A549 (cell line): ENCODE measurements at regions not wholly inside any gene's neighbourhood (a gene's known extent, or its start where the extent isn't known, plus 50 kb on each side); places are given as distances from the start of the nearest gene placed in this dataset.

ENCODE experiments used
- ATAC-seq, 2 experiments: fragments of 200-7000 bp in 1 of 2; fragments of >200 bp in 1 of 2; cut with Nextera tagmentation in 1 of 2; cut with Tn5 transposase in 1 of 2; 3 replicates each; pipeline versions ENCODE4 v1.8.0 to v1.9.1; 2018 to 2020; ENCODE audit warnings: mild to moderate bottlenecking in 1 of 2, moderate library complexity in 1 of 2
- CTCF ChIA-PET: fragments of 300-600 bp; sonication (Branson Sonifier 250); formaldehyde crosslinking; extraction: SDS; loops from one replicate; lab custom pipeline; 2021; ENCODE audit warnings: antibody characterized with exemption, inconsistent platforms; lab: Yijun Ruan, JAX
- POLR2A ChIA-PET: fragments of 350-600 bp; formaldehyde crosslinking; extraction: SDS; loops from one replicate; lab custom pipeline; 2021; ENCODE audit warnings: antibody characterized with exemption, inconsistent platforms; lab: Yijun Ruan, JAX
- DNase-seq, 2 experiments: peaks; one replicate each; pipeline versions ENCODE4 v3.0.0 to v3.0.0-alpha.2; 2011 to 2016; ENCODE audit warnings: low read depth in 1 of 2, low spot score in 1 of 2
- FAIRE-seq: peaks from 2 replicates; lab custom pipeline; 2011; peaks lifted over from hg19 to GRCh38; lab: Jason Lieb, UNC
- H3K27ac ChIP-seq, 2 experiments: fragments of >200 bp; sonication (Bioruptor Twin); formaldehyde crosslinking; 3 replicates each; pipeline ENCODE4 v1.5.1; 2016 to 2017
- H3K4me1 ChIP-seq: fragments of >200 bp; sonication (Bioruptor Twin); formaldehyde crosslinking; 3 replicates; pipeline ENCODE4 v1.6.1; 2016
- H3K4me2 ChIP-seq: fragments of >200 bp; sonication (Bioruptor Twin); formaldehyde crosslinking; 3 replicates; pipeline ENCODE4 v1.6.1; 2016
- H3K4me3 ChIP-seq: fragments of >200 bp; sonication (Bioruptor Twin); formaldehyde crosslinking; 3 replicates; pipeline ENCODE4 v1.5.1; 2016
- H3K9me3 ChIP-seq: fragments of >200 bp; sonication (Bioruptor Twin); formaldehyde crosslinking; 3 replicates; pipeline ENCODE4 v1.6.1; 2016
- BCL3 ChIP-seq: fragments of >200 bp; sonication (Bioruptor Twin); formaldehyde crosslinking; IDR thresholded peaks from 3 replicates; pipeline ENCODE4 v1.6.1; 2016
- BHLHE40 ChIP-seq: IDR thresholded peaks from 2 replicates; pipeline ENCODE4 v1.6.1; 2012; ENCODE audit warnings: low read depth, low read length, inconsistent platforms
- CBX2 ChIP-seq: fragments of 200-600 bp; sonication (generic); IDR thresholded peaks from 2 replicates; pipeline ENCODE4 v1.6.1; 2016; ENCODE audit warnings: low read depth, mild to moderate bottlenecking, borderline replicate concordance
- CHD2 ChIP-seq: fragments of 150-350 bp; IDR thresholded peaks from 2 replicates; pipeline ENCODE4 v1.6.1; 2014; ENCODE audit warnings: low read length; ENCODE audit not compliant: partially characterized antibody
- ELK1 ChIP-seq: fragments of 150-350 bp; IDR thresholded peaks from 2 replicates; pipeline ENCODE4 v1.6.1; 2014; ENCODE audit warnings: low read depth, mild to moderate bottlenecking, low read length
- EP300 ChIP-seq, 2 experiments: fragments of >200 bp; sonication (Bioruptor Twin); formaldehyde crosslinking; IDR thresholded peaks; 2 replicates in 1 of 2; 3 replicates in 1 of 2; pipeline ENCODE4 v1.6.1; 2016 to 2017
- HOXA7 ChIP-seq: fragments of 250-450 bp; sonication (Bioruptor Pico); IDR thresholded peaks from 2 replicates; pipeline ENCODE4 v1.5.0; 2020; ENCODE audit warnings: mild to moderate bottlenecking, moderate library complexity
- JUN ChIP-seq, 2 experiments: fragments of >200 bp; sonication (Bioruptor Twin); formaldehyde crosslinking; IDR thresholded peaks; 2 replicates in 1 of 2; 3 replicates in 1 of 2; pipeline ENCODE4 v1.6.1; 2016 to 2017
- KDM1A ChIP-seq: fragments of 200-600 bp; sonication (generic); IDR thresholded peaks from 2 replicates; pipeline ENCODE4 v1.6.1; 2016; ENCODE audit warnings: low read depth, mild to moderate bottlenecking
- MAFK ChIP-seq: fragments of 450-650 bp; IDR thresholded peaks from 2 replicates; pipeline ENCODE4 v1.6.1; 2014; ENCODE audit not compliant: partially characterized antibody
- MAZ ChIP-seq: fragments of 150-350 bp; IDR thresholded peaks from 2 replicates; pipeline ENCODE4 v1.6.1; 2014; ENCODE audit warnings: antibody characterized with exemption, low read depth, low read length, borderline replicate concordance
- MYC ChIP-seq: IDR thresholded peaks from 2 replicates; pipeline ENCODE4 v1.6.1; 2012; ENCODE audit warnings: mild to moderate bottlenecking, inconsistent platforms, low read length, improper control_type of control experiment, borderline replicate concordance
- NR3C1 ChIP-seq: fragments of >200 bp; sonication (Bioruptor Twin); formaldehyde crosslinking; IDR thresholded peaks from 3 replicates; pipeline ENCODE4 v1.6.1; 2017
- PBX3 ChIP-seq: IDR thresholded peaks from 2 replicates; pipeline ENCODE4 v1.6.1; 2012
- PHF8 ChIP-seq: fragments of 200-600 bp; sonication (generic); IDR thresholded peaks from 2 replicates; pipeline ENCODE4 v1.6.1; 2016; ENCODE audit warnings: low read depth, mild to moderate bottlenecking, antibody characterized with exemption, moderate library complexity, borderline replicate concordance
- RFX5 ChIP-seq: fragments of 450-650 bp; IDR thresholded peaks from 2 replicates; pipeline ENCODE4 v1.7.1; 2014; ENCODE audit warnings: antibody characterized with exemption, mild to moderate bottlenecking, moderate library complexity
- TFCP2L1 ChIP-seq: fragments of 250-450 bp; sonication (Bioruptor Pico); IDR thresholded peaks from 2 replicates; pipeline ENCODE4 v1.5.0; 2021; ENCODE audit warnings: mild to moderate bottlenecking
- TP53 ChIP-seq: fragments of 250-450 bp; sonication (Bioruptor Pico); IDR thresholded peaks from 2 replicates; pipeline ENCODE4 v1.5.0; 2021; ENCODE audit warnings: mild to moderate bottlenecking, moderate library complexity
- ZNF302 ChIP-seq: fragments of 250-450 bp; sonication (Bioruptor Pico); IDR thresholded peaks from 2 replicates; pipeline ENCODE4 v1.9.0; 2021; ENCODE audit warnings: inconsistent platforms, mild to moderate bottlenecking, moderate library complexity
- WGBS: methylation state at CpG from one replicate; pipeline ENCODE4 v1.1.6; 2017; ENCODE audit errors: missing lambda C conversion rate; 5-methylcytosine and 5-hydroxymethylcytosine counted together

- Histone ChIP-seq H3K4me1 (no peaks in the 10 kb centered on the region), H3K4me2 (no peak overlapping the region), H3K4me3 (no peak overlapping the region)
- FAIRE-seq = no peak
- TF ChIP-seq RFX5 = no peak
- TF ChIP-seq CBX2 = no peak
- no peak for TF ChIP-seq HOXA7 (CRISPR knock-in tag)
- TF ChIP-seq KDM1A = no peak
- TF ChIP-seq TFCP2L1 = no peak
- no peak for TF ChIP-seq ELK1
- TF ChIP-seq PHF8 = no peak
- TF ChIP-seq BHLHE40 = no peak
- TF ChIP-seq NR3C1 = no peak
- TF ChIP-seq BCL3 = no peak
- TF ChIP-seq MYC = no peak
- TF ChIP-seq ZNF302 (CRISPR knock-in tag) = no peak
- TF ChIP-seq TP53 (CRISPR knock-in tag) = no peak
- no peak for TF ChIP-seq MAZ
- TF ChIP-seq, all 56 proteins: peak for 0
- DNase-seq (no peak), ATAC-seq (no peak)
- Histone ChIP-seq H3K27ac (no peak overlapping the region), H3K9me3 (no peaks in the 10 kb centered on the region)
- ChIA-PET CTCF (no interaction called here), POLR2A (no interaction called here)
- 2% methylated on average over 2 of the region's 2 CpGs for WGBS
These were observed 402.4 kb downstream of the SATB2 start for GRCh38 chr2:199055336-199055735.

GRCh38 chr2:199042660-199043379 lies 414.9 kb downstream of the SATB2 start:
- no peak for FAIRE-seq
- POLR2A ChIA-PET = no interaction called here

More at GRCh38 chr2:199042660-199043379, 414.9 kb downstream of the SATB2 start:
- 16% methylated on average over 2 of the region's 2 CpGs for WGBS
- no peak for TF ChIP-seq BCL3
- no peak for TF ChIP-seq NR3C1
- TF ChIP-seq MAFK = peak; percentile 68
- no peak for TF ChIP-seq TFCP2L1
- no peak for TF ChIP-seq CHD2
- no peak for TF ChIP-seq EP300 (IDR thresholded peaks at IDR 0.05)
- TF ChIP-seq JUN (IDR thresholded peaks at IDR 0.05) = no peak
- no peak for TF ChIP-seq PBX3
- TF ChIP-seq, all 56 proteins: peak for 1
- Histone ChIP-seq H3K4me1 (no peaks in the 10 kb centered on the region), H3K4me3 (no peak overlapping the region), H3K4me2 (no peak overlapping the region), H3K27ac (no peak overlapping the region), H3K9me3 (no peaks in the 10 kb centered on the region)
- no peak for ATAC-seq
- DNase-seq = no peak
- CTCF ChIA-PET = no interaction called here
